Neuron (in vitro differentiated cells): ENCODE measurements at regions not wholly inside any gene's neighbourhood (a gene's known extent, or its start where the extent isn't known, plus 50 kb on each side); places are given as distances from the start of the nearest gene placed in this dataset.

Source experiments
- H2AFZ ChIP-seq: one replicate; pipeline ENCODE4 v1.6.1; 2013; ENCODE audit warnings: low read depth, mild to moderate bottlenecking, inconsistent platforms, low read length, moderate library complexity
- H3K27me3 ChIP-seq: one replicate; pipeline ENCODE4 v1.6.1; 2013; ENCODE audit warnings: low read length; ENCODE audit not compliant: insufficient read depth
- H3K36me3 ChIP-seq: one replicate; pipeline ENCODE4 v1.6.1; 2013; ENCODE audit warnings: low read length; ENCODE audit not compliant: insufficient read depth
- H3K4me1 ChIP-seq: one replicate; pipeline ENCODE4 v1.6.1; 2013; ENCODE audit warnings: low read length; ENCODE audit not compliant: insufficient read depth
- H3K4me3 ChIP-seq: 2 replicates; pipeline ENCODE4 v1.5.1; 2013; ENCODE audit warnings: mild to moderate bottlenecking, low read length, moderate library complexity
- H3K9me3 ChIP-seq: one replicate; pipeline ENCODE4 v1.6.1; 2013; ENCODE audit warnings: low read length

DNA sequence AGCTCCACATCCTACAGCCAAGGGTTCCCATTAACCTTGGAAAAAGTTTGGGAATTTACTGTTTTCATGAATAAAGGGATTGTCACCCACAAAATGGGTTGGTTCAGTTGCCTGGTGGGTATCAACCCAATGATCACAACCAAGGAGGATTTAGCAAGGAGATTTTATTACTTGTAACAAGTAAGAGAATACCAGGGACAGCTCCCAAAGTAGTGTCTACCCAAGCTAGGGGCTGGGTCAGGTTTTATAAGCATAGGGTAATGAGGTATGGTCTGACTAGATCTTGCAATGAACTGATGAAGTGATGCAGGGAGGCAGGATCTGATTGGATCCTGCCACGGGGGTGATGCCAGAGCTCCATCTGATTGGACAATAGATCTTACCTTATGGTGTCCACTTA lies 681.8 kb downstream of the SLC4A3 start:
- Histone ChIP-seq H3K4me1 (peaks cover 9% of the 10 kb centered on the region), H3K9me3 (no peaks in the 10 kb centered on the region), H3K36me3 (no peaks in the 10 kb centered on the region), H2AFZ (no peak overlapping the region), H3K27me3 (no peaks in the 10 kb centered on the region), H3K4me3 (no peak overlapping the region)

DNA sequence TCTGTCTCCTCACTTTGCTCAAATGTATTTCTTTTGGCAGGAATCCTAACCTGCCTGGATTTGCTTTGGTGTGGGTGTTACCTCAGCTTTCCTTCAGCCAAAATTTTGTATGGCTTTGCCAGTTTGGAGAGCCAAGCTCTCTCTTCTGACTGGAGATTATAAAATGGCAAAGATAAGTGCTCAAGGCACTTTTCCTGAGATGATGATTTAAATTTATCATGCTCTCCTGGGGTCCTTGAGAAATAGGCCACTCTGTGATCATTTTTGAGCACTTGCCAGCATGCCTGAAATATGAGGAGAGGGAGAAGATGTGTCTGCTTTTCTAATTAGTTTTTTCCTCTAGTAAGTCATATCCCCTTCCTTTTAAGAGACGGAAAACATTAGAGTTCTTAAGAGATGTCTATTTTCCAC lies 683.0 kb downstream of the SLC4A3 start:
- no peak overlapping the region for H2AFZ ChIP-seq
- H3K36me3 ChIP-seq, result no peaks in the 10 kb centered on the region
- H3K27me3 ChIP-seq, result no peaks in the 10 kb centered on the region
- no peaks in the 10 kb centered on the region for H3K9me3 ChIP-seq
- no peak overlapping the region for H3K4me3 ChIP-seq
- H3K4me1 ChIP-seq, result no peaks in the 10 kb centered on the region

DNA sequence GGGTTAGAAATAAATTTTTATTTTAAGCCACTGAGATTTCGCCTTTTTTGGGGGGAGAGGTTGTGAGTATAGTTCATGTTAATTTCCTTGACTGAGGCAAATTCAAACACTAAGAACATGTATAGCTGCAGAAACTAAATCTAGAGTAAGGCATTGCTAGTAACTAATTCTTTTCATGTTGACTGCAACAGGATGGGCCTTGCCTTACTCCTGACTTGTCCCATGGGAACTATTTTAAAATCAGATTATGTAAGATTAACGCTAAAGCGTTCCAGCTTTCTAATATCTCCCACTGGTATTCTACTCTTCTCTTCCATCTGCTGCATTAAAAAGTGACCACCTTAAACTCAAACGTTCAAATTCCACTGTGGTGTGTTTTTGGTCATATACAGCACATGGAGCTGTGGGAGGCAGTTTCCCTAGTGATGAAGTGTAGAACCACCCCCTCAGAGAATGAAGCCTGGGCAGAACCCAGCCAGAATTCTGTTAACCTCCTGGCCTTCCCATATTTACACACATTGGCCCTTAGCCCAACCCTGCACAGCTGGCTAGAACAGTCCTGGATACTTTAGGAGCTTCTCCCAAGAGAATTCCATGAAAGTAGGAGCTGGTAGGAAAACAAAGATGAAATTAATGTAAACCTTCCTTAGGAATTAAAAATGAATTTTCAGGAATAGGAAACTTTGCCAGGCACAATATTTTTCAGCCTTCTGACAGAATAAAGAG lies 687.8 kb downstream of the SLC4A3 start:
- Histone ChIP-seq H3K27me3 (no peaks in the 10 kb centered on the region), H3K4me3 (no peak overlapping the region), H3K9me3 (no peaks in the 10 kb centered on the region), H3K36me3 (no peaks in the 10 kb centered on the region), H3K4me1 (no peaks in the 10 kb centered on the region), H2AFZ (no peak overlapping the region)

DNA sequence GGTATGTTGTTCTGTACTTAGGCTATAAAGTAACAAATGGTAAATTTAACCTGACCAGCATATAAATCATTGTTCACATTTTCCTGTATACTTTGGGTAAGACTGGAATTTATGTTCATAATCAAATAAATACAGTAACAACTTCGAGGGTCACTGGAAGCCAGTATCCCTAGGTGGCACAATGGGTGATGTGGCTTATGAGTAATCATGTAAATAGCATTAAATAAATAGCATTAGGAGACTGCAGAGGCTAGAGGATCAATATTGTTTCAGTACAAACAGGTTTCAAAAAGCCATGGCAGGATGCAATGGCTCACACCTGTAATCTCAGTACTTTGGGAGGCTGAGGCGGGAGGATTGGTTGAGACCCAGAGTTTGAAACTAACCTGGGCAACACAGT lies 690.6 kb downstream of the SLC4A3 start:
- Histone ChIP-seq H3K4me1 (no peaks in the 10 kb centered on the region), H2AFZ (no peak overlapping the region), H3K36me3 (no peaks in the 10 kb centered on the region), H3K4me3 (no peak overlapping the region), H3K9me3 (no peaks in the 10 kb centered on the region), H3K27me3 (no peaks in the 10 kb centered on the region)

GRCh38 chr2:220318508-220318907 lies 691.1 kb downstream of the SLC4A3 start:
- Histone ChIP-seq H3K9me3 (no peaks in the 10 kb centered on the region), H3K4me1 (no peaks in the 10 kb centered on the region), H3K4me3 (no peak overlapping the region), H3K27me3 (no peaks in the 10 kb centered on the region), H2AFZ (no peak overlapping the region), H3K36me3 (no peaks in the 10 kb centered on the region)

DNA sequence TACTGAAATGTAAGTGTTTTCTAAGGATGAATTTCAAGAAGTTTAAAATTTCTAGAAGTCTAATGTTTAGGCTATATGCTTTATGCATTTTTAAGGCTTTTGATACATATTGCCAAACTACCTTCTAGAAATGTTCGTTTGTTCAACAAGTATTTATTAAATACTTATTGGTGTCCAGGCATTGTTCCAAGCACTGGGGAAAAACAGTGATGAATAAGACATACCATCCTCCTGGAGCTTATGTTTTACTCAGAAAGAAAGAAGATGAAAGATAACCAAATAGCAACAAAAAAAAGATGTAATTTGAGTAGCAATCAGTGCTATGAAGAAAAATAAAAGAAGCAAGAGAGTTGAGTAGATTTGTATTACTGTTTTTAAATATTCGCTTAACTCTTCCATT lies 692.9 kb downstream of the SLC4A3 start:
- Histone ChIP-seq H3K9me3 (no peaks in the 10 kb centered on the region), H3K36me3 (no peaks in the 10 kb centered on the region), H2AFZ (no peak overlapping the region), H3K4me1 (no peaks in the 10 kb centered on the region), H3K4me3 (no peak overlapping the region), H3K27me3 (no peaks in the 10 kb centered on the region)

DNA sequence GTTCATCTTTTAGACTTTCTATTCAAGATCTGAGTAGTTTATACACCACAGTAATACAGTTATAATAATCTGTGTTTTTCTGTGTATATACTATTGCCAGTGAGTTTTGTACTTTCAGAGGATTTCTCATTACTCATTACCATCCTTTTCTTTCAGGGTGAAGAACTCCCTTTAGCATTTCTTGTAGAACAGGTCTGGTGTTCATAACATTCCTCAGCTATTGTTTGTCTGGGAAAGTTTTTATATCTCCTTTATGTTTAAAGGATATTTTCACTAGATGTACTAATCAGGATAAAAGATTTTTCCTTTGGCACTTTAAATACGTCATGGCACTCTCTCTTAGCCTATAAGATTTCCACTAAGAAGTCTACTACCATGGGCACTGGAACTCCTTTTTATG lies 705.5 kb downstream of the SLC4A3 start:
- Histone ChIP-seq H3K4me1 (no peaks in the 10 kb centered on the region), H3K27me3 (no peaks in the 10 kb centered on the region), H2AFZ (no peak overlapping the region), H3K4me3 (no peak overlapping the region), H3K36me3 (no peaks in the 10 kb centered on the region), H3K9me3 (no peaks in the 10 kb centered on the region)

GRCh38 chr2:220334210-220334609 lies 706.8 kb downstream of the SLC4A3 start:
- Histone ChIP-seq H3K9me3 (no peaks in the 10 kb centered on the region), H3K4me3 (no peak overlapping the region), H2AFZ (no peak overlapping the region), H3K27me3 (no peaks in the 10 kb centered on the region), H3K4me1 (no peaks in the 10 kb centered on the region), H3K36me3 (no peaks in the 10 kb centered on the region)

GRCh38 chr2:220334871-220335590 lies 707.6 kb downstream of the SLC4A3 start:
- H3K27me3 ChIP-seq, result no peaks in the 10 kb centered on the region
- H3K4me1 ChIP-seq, result no peaks in the 10 kb centered on the region
- no peak overlapping the region for H2AFZ ChIP-seq
- no peaks in the 10 kb centered on the region for H3K36me3 ChIP-seq
- no peaks in the 10 kb centered on the region for H3K9me3 ChIP-seq
- H3K4me3 ChIP-seq, result no peak overlapping the region

GRCh38 chr2:220335591-220335915 lies 708.1 kb downstream of the SLC4A3 start:
- no peaks in the 10 kb centered on the region for H3K36me3 ChIP-seq
- H3K9me3 ChIP-seq, result no peaks in the 10 kb centered on the region
- no peak overlapping the region for H2AFZ ChIP-seq
- H3K4me1 ChIP-seq, result no peaks in the 10 kb centered on the region
- no peak overlapping the region for H3K4me3 ChIP-seq
- H3K27me3 ChIP-seq, result no peaks in the 10 kb centered on the region

DNA sequence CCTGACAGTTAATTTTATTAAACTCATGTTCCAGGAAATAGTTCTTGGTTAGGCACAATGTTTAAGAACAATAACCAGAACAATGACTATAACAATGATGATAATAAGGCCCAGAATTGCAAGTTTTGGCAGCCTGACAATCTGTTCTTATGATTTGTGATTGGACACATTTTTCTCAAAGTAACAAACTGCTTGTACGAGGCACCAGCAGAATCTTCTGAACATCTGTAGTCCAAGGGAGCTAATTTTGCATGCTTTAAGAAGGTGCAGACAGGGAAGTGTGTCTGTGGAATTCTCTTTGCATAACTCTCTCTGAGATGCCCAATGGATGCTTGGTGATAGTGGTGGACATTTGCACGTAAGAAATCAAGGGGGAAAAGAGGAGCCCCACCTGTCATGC lies 709.3 kb downstream of the SLC4A3 start:
- H3K4me3 ChIP-seq, result no peak overlapping the region
- no peak overlapping the region for H2AFZ ChIP-seq
- H3K27me3 ChIP-seq, result no peaks in the 10 kb centered on the region
- no peaks in the 10 kb centered on the region for H3K4me1 ChIP-seq
- H3K9me3 ChIP-seq, result no peaks in the 10 kb centered on the region
- no peaks in the 10 kb centered on the region for H3K36me3 ChIP-seq

- Histone ChIP-seq H2AFZ (no peak overlapping the region), H3K9me3 (no peaks in the 10 kb centered on the region), H3K36me3 (no peaks in the 10 kb centered on the region), H3K27me3 (no peaks in the 10 kb centered on the region), H3K4me3 (no peak overlapping the region), H3K4me1 (no peaks in the 10 kb centered on the region)
Measured at GRCh38 chr2:220337611-220338440, 710.4 kb downstream of the SLC4A3 start.

- Histone ChIP-seq H3K9me3 (no peaks in the 10 kb centered on the region), H3K4me3 (no peak overlapping the region), H3K4me1 (no peaks in the 10 kb centered on the region), H3K27me3 (no peaks in the 10 kb centered on the region), H2AFZ (no peak overlapping the region), H3K36me3 (no peaks in the 10 kb centered on the region)
Measured at GRCh38 chr2:220341014-220341413, 713.6 kb downstream of the SLC4A3 start.
